ENCODE measurements at regions not wholly inside any gene's neighbourhood (a gene's known extent, or its start where the extent isn't known, plus 50 kb on each side); places are given as distances from the start of the nearest gene placed in this dataset.
A peak's percentile ranks its signal among the peaks of the same experiment; 100 is the strongest.

- H3K4me3 ChIP-seq (ENCODE audit: low read depth, low read length), result no peak overlapping the region
- TF ChIP-seq POLR2A (IDR thresholded peaks at IDR 0.05; ENCODE audit: extremely low read depth, insufficient read length) (no peak), CTCF (IDR thresholded peaks at IDR 0.05; ENCODE audit: low read depth, low read length) (peak; percentile 29)
- no peak for DNase-seq (ENCODE audit: low read depth)
Observed at GRCh38 chr5:128695791-128696530, 157.9 kb upstream of the FBN2 start.

GRCh38 chr5:128701301-128701700, 163.3 kb upstream of the FBN2 start:
- DNase-seq (ENCODE audit: low read depth), result no peak
- no peak for TF ChIP-seq CTCF (IDR thresholded peaks at IDR 0.05; ENCODE audit: low read depth, low read length)
- no peak overlapping the region for H3K4me3 ChIP-seq (ENCODE audit: low read depth, low read length)

GRCh38 chr5:128703322-128703721, 165.3 kb upstream of the FBN2 start:
- H3K4me3 ChIP-seq (ENCODE audit: low read depth, low read length), result no peak overlapping the region
- DNase-seq (ENCODE audit: low read depth), result no peak
- TF ChIP-seq CTCF (IDR thresholded peaks at IDR 0.05; ENCODE audit: low read depth, low read length), result no peak
- TF ChIP-seq MAX (IDR thresholded peaks at IDR 0.05; ENCODE audit: low read depth, low read length), result no peak
- no peak for TF ChIP-seq POLR2A (IDR thresholded peaks at IDR 0.05; ENCODE audit: extremely low read depth, insufficient read length)
- TF ChIP-seq MYC (IDR thresholded peaks at IDR 0.05; ENCODE audit: low read depth, low read length), result no peak

GRCh38 chr5:128706269-128706668, 168.2 kb upstream of the FBN2 start:
- H3K4me3 ChIP-seq (ENCODE audit: low read depth, low read length), result no peak overlapping the region
- TF ChIP-seq MYC (IDR thresholded peaks at IDR 0.05; ENCODE audit: low read depth, low read length) (no peak), CTCF (IDR thresholded peaks at IDR 0.05; ENCODE audit: low read depth, low read length) (no peak), MAX (IDR thresholded peaks at IDR 0.05; ENCODE audit: low read depth, low read length) (no peak), POLR2A (IDR thresholded peaks at IDR 0.05; ENCODE audit: extremely low read depth, insufficient read length) (no peak)
- DNase-seq (ENCODE audit: low read depth), result no peak

GRCh38 chr5:128708841-128709240, 170.8 kb upstream of the FBN2 start:
- no peak for DNase-seq (ENCODE audit: low read depth)
- no peak overlapping the region for H3K4me3 ChIP-seq (ENCODE audit: low read depth, low read length)
- TF ChIP-seq POLR2A (IDR thresholded peaks at IDR 0.05; ENCODE audit: extremely low read depth, insufficient read length) (no peak), MAX (IDR thresholded peaks at IDR 0.05; ENCODE audit: low read depth, low read length) (no peak), CTCF (IDR thresholded peaks at IDR 0.05; ENCODE audit: low read depth, low read length) (no peak), MYC (IDR thresholded peaks at IDR 0.05; ENCODE audit: low read depth, low read length) (no peak)

- H3K4me3 ChIP-seq (ENCODE audit: low read depth, low read length), result no peak overlapping the region
- no peak for DNase-seq (ENCODE audit: low read depth)
- TF ChIP-seq POLR2A (IDR thresholded peaks at IDR 0.05; ENCODE audit: extremely low read depth, insufficient read length), result no peak
- TF ChIP-seq MYC (IDR thresholded peaks at IDR 0.05; ENCODE audit: low read depth, low read length), result no peak
- no peak for TF ChIP-seq CTCF (IDR thresholded peaks at IDR 0.05; ENCODE audit: low read depth, low read length)
- TF ChIP-seq MAX (IDR thresholded peaks at IDR 0.05; ENCODE audit: low read depth, low read length), result no peak
Observed at GRCh38 chr5:128711216-128711615, 173.2 kb upstream of the FBN2 start.
